ENCODE measurements at regions not wholly inside any gene's neighbourhood (a gene's known extent, or its start where the extent isn't known, plus 50 kb on each side); places are given as distances from the start of the nearest gene placed in this dataset.

DNA sequence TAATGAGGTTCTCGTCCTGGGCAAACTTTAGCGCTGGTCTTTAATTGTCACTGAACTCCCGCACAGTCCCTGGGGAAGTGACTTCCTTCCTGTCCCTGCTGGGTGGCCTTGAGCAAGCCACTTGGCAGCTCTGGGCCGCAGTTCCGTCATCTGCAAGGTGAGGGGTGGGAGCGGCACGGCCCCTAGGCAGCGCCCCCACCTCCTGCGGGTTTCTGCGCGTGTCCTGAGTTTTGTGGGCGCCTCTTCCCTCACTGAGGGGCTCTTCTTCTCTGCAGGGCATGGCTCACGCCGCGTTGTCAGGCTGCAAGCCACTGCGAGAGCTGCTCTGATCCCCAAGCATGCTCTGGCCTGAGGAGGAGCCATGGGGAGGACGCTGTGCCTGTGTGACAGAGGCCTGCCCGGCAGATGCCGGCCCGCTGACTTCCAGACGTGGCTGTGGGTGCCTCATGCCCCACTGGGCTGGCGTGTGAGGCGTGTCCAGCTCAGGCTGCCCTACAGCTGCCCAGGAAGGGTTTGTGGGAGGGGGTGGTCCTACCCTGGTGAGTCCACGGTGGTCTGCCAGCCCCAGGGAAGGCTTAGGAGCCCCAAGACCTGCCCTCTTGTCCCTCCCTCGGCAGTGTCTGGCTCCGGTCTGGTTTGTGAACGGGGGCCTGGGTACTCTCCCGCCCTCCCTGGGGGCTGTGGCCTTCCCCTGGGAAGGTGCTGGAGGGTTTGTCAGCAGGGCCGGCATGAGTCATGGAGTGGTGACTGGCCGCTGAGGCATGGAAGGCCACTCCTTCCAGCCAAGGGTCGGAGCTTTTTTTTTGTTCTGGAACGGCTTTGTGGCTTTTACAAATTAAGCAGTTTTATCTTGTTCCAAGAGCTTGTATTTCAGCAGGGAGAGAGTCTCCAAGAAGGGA is 182.0 kb downstream of the SEC14L1 start (continued):
- TF ChIP-seq, protein P1, sequence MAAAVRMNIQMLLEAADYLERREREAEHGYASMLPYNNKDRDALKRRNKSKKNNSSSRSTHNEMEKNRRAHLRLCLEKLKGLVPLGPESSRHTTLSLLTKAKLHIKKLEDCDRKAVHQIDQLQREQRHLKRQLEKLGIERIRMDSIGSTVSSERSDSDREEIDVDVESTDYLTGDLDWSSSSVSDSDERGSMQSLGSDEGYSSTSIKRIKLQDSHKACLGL (CRISPR knock-in tag; IDR thresholded peaks at IDR 0.05; ENCODE audit: borderline replicate concordance, poor library complexity, severe bottlenecking) = no peak
- TF ChIP-seq ZNF830 (CRISPR knock-in tag; IDR thresholded peaks at IDR 0.05) = no peak
- no peak for TF ChIP-seq RFX7 (CRISPR knock-in tag; IDR thresholded peaks at IDR 0.05)
- TF ChIP-seq ZNF551 (CRISPR knock-in tag; IDR thresholded peaks at IDR 0.05) = no peak
- no peak for TF ChIP-seq NR2C1 (IDR thresholded peaks at IDR 0.05)
- no peak for TF ChIP-seq NR2C1 (tag; IDR thresholded peaks at IDR 0.05)
- TF ChIP-seq, protein P2, sequence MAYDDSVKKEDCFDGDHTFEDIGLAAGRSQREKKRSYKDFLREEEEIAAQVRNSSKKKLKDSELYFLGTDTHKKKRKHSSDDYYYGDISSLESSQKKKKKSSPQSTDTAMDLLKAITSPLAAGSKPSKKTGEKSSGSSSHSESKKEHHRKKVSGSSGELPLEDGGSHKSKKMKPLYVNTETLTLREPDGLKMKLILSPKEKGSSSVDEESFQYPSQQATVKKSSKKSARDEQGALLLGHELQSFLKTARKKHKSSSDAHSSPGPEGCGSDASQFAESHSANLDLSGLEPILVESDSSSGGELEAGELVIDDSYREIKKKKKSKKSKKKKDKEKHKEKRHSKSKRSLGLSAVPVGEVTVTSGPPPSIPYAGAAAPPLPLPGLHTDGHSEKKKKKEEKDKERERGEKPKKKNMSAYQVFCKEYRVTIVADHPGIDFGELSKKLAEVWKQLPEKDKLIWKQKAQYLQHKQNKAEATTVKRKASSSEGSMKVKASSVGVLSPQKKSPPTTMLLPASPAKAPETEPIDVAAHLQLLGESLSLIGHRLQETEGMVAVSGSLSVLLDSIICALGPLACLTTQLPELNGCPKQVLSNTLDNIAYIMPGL (CRISPR knock-in tag; IDR thresholded peaks at IDR 0.05) = no peak
- TF ChIP-seq GABPA (tag; conservative IDR thresholded peaks at IDR 0.05; ENCODE audit: low read depth) = peak; percentile 36; the same call in 1 of the 2 replicates
- peak; percentile 91 for TF ChIP-seq DPF2 (IDR thresholded peaks at IDR 0.05)
- peak; percentile 53 for TF ChIP-seq SP1 (CRISPR knock-in tag; IDR thresholded peaks at IDR 0.05)
- TF ChIP-seq, protein P3, sequence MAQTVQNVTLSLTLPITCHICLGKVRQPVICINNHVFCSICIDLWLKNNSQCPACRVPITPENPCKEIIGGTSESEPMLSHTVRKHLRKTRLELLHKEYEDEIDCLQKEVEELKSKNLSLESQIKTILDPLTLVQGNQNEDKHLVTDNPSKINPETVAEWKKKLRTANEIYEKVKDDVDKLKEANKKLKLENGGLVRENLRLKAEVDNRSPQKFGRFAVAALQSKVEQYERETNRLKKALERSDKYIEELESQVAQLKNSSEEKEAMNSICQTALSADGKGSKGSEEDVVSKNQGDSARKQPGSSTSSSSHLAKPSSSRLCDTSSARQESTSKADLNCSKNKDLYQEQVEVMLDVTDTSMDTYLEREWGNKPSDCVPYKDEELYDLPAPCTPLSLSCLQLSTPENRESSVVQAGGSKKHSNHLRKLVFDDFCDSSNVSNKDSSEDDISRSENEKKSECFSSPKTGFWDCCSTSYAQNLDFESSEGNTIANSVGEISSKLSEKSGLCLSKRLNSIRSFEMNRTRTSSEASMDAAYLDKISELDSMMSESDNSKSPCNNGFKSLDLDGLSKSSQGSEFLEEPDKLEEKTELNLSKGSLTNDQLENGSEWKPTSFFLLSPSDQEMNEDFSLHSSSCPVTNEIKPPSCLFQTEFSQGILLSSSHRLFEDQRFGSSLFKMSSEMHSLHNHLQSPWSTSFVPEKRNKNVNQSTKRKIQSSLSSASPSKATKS (CRISPR knock-in tag; IDR thresholded peaks at IDR 0.05) = no peak
- TF ChIP-seq OTX1 (CRISPR knock-in tag; IDR thresholded peaks at IDR 0.05) = no peak
- TF ChIP-seq NCOR1 (IDR thresholded peaks at IDR 0.05) = no peak
- TF ChIP-seq YBX1 (IDR thresholded peaks at IDR 0.05) = no peak
- TF ChIP-seq NONO (IDR thresholded peaks at IDR 0.05; ENCODE audit: low read depth in 2 of 2, low read length in 1 of 2) = peak in 1 of 2 experiments; percentile 3; a peak in 1 of 4 replicates
- peak; percentile 14; the same call in 1 of the 2 replicates for TF ChIP-seq EP300 (IDR thresholded peaks at IDR 0.05; ENCODE audit: low read length)
- TF ChIP-seq SP2 (IDR thresholded peaks at IDR 0.05; ENCODE audit: extremely low read depth, low read depth, low read length, poor library complexity, severe bottlenecking) = no peak
- TF ChIP-seq, protein P4, sequence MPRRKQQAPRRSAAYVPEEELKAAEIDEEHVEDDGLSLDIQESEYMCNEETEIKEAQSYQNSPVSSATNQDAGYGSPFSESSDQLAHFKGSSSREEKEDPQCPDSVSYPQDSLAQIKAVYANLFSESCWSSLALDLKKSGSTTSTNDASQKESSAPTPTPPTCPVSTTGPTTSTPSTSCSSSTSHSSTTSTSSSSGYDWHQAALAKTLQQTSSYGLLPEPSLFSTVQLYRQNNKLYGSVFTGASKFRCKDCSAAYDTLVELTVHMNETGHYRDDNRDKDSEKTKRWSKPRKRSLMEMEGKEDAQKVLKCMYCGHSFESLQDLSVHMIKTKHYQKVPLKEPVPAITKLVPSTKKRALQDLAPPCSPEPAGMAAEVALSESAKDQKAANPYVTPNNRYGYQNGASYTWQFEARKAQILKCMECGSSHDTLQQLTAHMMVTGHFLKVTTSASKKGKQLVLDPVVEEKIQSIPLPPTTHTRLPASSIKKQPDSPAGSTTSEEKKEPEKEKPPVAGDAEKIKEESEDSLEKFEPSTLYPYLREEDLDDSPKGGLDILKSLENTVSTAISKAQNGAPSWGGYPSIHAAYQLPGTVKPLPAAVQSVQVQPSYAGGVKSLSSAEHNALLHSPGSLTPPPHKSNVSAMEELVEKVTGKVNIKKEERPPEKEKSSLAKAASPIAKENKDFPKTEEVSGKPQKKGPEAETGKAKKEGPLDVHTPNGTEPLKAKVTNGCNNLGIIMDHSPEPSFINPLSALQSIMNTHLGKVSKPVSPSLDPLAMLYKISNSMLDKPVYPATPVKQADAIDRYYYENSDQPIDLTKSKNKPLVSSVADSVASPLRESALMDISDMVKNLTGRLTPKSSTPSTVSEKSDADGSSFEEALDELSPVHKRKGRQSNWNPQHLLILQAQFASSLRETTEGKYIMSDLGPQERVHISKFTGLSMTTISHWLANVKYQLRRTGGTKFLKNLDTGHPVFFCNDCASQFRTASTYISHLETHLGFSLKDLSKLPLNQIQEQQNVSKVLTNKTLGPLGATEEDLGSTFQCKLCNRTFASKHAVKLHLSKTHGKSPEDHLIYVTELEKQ (CRISPR knock-in tag; IDR thresholded peaks at IDR 0.05) = no peak
- peak; percentile 91 for TF ChIP-seq ZNF384 (IDR thresholded peaks at IDR 0.05; ENCODE audit: low read depth, low read length)
